Calu3 (cell line): ENCODE measurements at regions not wholly inside any gene's neighbourhood (a gene's known extent, or its start where the extent isn't known, plus 50 kb on each side); places are given as distances from the start of the nearest gene placed in this dataset.

Source experiments
- BruUV-seq: library from RNA; stranded (reverse); fragments of 400-500 nt; replicated peaks from 2 replicates; lab custom pipeline; 2021; lab: Mats Ljungman, UMichigan
- CTCF ChIA-PET: fragments of 300-600 bp; sonication (Branson Sonifier 250); formaldehyde crosslinking; loops from one replicate; lab custom pipeline; 2022; ENCODE audit warnings: antibody characterized with exemption; lab: Charles Lee
- DNase-seq: peaks from one replicate; pipeline ENCODE4 v3.0.0; 2022
- H3K27ac Mint-ChIP-seq: one replicate; pipeline ENCODE4 v1.8.0; 2022; ENCODE audit warnings: mixed read lengths; ENCODE audit not compliant: unreplicated experiment
- H3K27me3 Mint-ChIP-seq: one replicate; pipeline ENCODE4 v1.8.0; 2022; ENCODE audit warnings: mixed read lengths; ENCODE audit not compliant: unreplicated experiment
- H3K36me3 Mint-ChIP-seq: one replicate; pipeline ENCODE4 v1.8.0; 2022; ENCODE audit warnings: mild to moderate bottlenecking, moderate library complexity, mixed read lengths; ENCODE audit not compliant: insufficient read depth, unreplicated experiment
- H3K4me1 Mint-ChIP-seq: one replicate; pipeline ENCODE4 v1.8.0; 2022; ENCODE audit warnings: mild to moderate bottlenecking, low read depth, mixed read lengths; ENCODE audit not compliant: unreplicated experiment
- H3K4me3 Mint-ChIP-seq: one replicate; pipeline ENCODE4 v1.8.0; 2022; ENCODE audit warnings: mild to moderate bottlenecking, low read depth, moderate library complexity, mixed read lengths; ENCODE audit not compliant: unreplicated experiment
- H3K9me3 Mint-ChIP-seq: one replicate; pipeline ENCODE4 v1.8.0; 2022; ENCODE audit warnings: low read depth, mixed read lengths; ENCODE audit not compliant: unreplicated experiment
- intact Hi-C: fragments of 100-400 bp; cut with micrococcal nuclease; formaldehyde crosslinking; loops from one replicate; pipeline ENCODE4 v1.10.0; 2022; ENCODE audit not compliant: unreplicated experiment
- TF ChIP-seq, protein P1 (sequence below): fragments of 200-600 bp; IDR thresholded peaks from one replicate; pipeline ENCODE4 v1.8.0; 2022; ENCODE audit warnings: antibody characterized with exemption; ENCODE audit not compliant: unreplicated experiment

DNA sequence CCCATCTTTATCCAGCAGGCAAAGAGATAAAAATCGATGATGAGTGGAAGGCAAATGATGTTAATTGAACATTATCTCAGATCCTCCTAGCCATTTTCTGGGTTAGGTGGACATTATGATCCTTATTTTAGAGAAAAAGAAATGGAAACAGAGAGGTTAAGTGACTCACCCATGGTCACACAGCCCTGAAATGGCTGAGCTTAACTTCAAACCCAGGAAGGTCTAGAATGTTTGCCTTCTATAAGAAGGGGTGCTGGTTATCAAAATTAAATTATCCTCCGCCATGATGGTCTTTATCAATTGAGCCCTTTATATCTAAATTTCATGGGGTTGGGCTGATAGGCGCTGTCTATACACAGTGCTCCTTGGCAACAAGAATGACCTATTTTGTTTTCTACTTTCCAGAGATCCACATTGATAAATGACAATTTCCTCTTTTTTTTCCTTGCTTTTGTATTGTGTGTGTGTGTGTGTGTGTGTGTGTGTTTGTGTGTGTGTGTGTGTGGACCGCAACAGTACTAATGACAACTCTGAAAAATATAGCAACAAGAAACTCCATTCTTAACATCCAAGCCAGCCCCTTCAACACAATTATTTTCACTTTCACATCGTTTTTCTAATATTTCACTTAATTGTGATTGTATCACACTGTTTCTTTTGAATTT lies 571.9 kb downstream of the VRK1 start:
- Mint-ChIP-seq H3K4me1 (no peaks in the 10 kb centered on the region), H3K27ac (no peak overlapping the region), H3K9me3 (peaks cover 10% of the 10 kb centered on the region), H3K27me3 (no peaks in the 10 kb centered on the region), H3K36me3 (no peaks in the 10 kb centered on the region), H3K4me3 (no peak overlapping the region)
- intact Hi-C loops: no loop called here
- DNase-seq: no peak
- BruUV-seq: no TSS peak
- TF ChIP-seq, protein P1, sequence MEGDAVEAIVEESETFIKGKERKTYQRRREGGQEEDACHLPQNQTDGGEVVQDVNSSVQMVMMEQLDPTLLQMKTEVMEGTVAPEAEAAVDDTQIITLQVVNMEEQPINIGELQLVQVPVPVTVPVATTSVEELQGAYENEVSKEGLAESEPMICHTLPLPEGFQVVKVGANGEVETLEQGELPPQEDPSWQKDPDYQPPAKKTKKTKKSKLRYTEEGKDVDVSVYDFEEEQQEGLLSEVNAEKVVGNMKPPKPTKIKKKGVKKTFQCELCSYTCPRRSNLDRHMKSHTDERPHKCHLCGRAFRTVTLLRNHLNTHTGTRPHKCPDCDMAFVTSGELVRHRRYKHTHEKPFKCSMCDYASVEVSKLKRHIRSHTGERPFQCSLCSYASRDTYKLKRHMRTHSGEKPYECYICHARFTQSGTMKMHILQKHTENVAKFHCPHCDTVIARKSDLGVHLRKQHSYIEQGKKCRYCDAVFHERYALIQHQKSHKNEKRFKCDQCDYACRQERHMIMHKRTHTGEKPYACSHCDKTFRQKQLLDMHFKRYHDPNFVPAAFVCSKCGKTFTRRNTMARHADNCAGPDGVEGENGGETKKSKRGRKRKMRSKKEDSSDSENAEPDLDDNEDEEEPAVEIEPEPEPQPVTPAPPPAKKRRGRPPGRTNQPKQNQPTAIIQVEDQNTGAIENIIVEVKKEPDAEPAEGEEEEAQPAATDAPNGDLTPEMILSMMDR: no peak
- CTCF ChIA-PET: no interaction called here

DNA sequence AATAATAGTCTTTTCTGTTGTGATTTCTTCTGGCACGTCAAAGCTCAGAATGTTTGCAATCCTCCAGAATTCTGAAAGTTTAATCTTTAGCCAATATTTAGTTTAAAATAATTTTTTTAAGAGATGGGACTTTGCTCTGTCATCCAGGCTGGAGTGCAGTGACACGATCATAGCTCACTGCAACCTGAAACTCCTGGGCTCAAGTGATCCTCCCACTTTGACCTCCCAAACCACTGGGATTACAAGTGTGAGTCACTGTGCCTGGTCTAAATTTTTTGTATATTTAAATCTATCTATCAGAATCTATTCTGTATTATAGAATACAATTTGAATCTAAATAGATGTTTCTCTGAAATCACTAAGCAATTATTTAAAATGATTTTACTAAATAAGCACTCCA lies 572.7 kb downstream of the VRK1 start:
- TF ChIP-seq, protein P1: no peak
- intact Hi-C loops: no loop called here
- no peaks in the 10 kb centered on the region for H3K27me3 Mint-ChIP-seq
- DNase-seq: no peak
- H3K4me3 Mint-ChIP-seq: no peak overlapping the region
- no TSS peak for BruUV-seq
- CTCF ChIA-PET: no interaction called here
- H3K9me3 Mint-ChIP-seq: peaks cover 10% of the 10 kb centered on the region
- no peaks in the 10 kb centered on the region for H3K36me3 Mint-ChIP-seq
- no peaks in the 10 kb centered on the region for H3K4me1 Mint-ChIP-seq
- H3K27ac Mint-ChIP-seq: no peak overlapping the region

DNA sequence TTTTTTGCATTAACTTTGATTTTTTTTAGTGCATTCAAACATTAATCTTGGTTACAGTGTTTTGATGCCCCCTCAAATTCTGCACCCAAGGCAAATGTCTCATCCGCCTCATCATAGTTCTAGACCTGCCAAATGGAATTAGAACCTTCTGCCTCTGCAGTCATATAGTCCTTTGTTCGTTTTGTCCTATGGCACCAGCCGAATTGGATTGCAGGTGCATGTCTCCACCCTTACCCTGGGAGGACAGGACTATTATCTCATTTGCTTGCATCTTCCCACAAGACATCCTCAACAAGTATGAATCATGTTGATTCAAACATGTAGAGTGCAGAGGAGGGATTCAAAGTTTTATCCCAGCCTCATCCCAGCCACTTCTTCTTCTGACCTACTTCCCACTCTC lies 579.1 kb downstream of the VRK1 start:
- H3K27ac Mint-ChIP-seq: no peak overlapping the region
- no peaks in the 10 kb centered on the region for H3K27me3 Mint-ChIP-seq
- no TSS peak for BruUV-seq
- H3K4me1 Mint-ChIP-seq: no peaks in the 10 kb centered on the region
- no peaks in the 10 kb centered on the region for H3K36me3 Mint-ChIP-seq
- intact Hi-C loops: no loop called here
- TF ChIP-seq, protein P1: no peak
- DNase-seq: no peak
- CTCF ChIA-PET: no interaction called here
- H3K9me3 Mint-ChIP-seq: peaks cover 8% of the 10 kb centered on the region
- no peak overlapping the region for H3K4me3 Mint-ChIP-seq

DNA sequence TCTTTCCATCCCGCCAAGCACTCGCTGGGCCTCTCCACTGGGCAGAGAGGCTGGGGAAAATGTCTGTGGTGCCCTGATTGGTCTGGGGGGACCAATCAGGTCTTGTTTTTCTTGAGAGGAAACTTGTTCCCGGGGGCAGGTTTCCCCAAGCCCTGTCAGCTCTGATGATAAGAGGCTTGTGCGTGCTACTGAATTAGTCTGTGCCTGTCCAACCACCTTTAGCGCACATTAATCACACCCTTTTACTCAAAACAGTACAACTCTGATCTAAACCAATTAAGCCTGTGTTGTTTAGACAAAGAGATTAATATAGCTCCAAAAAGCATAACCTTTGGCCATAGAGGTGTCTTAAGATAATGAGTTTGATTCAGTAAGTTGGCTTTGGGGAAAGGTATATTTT lies 580.4 kb downstream of the VRK1 start:
- Mint-ChIP-seq H3K27me3 (no peaks in the 10 kb centered on the region), H3K9me3 (peaks cover 8% of the 10 kb centered on the region), H3K4me1 (no peaks in the 10 kb centered on the region), H3K27ac (no peak overlapping the region), H3K36me3 (no peaks in the 10 kb centered on the region), H3K4me3 (no peak overlapping the region)
- intact Hi-C loops: no loop called here
- TF ChIP-seq, protein P1: no peak
- no peak for DNase-seq
- BruUV-seq: no TSS peak
- CTCF ChIA-PET: no interaction called here
